IMR-90 (cell line): ENCODE measurements at regions not wholly inside any gene's neighbourhood (a gene's known extent, or its start where the extent isn't known, plus 50 kb on each side); places are given as distances from the start of the nearest gene placed in this dataset.

Source experiments
- BHLHE40 ChIP-seq: fragments of 150-350 bp; IDR thresholded peaks from 2 replicates; pipeline ENCODE4 v1.6.1; 2016; ENCODE audit warnings: mild to moderate bottlenecking, low read depth, low read length
- CEBPB ChIP-seq: IDR thresholded peaks from 2 replicates; pipeline ENCODE4 v1.6.1; 2012; ENCODE audit warnings: low read depth, low read length, improper control_type of control experiment
- ELK1 ChIP-seq: fragments of 150-350 bp; IDR thresholded peaks from 2 replicates; pipeline ENCODE4 v1.6.1; 2016; ENCODE audit warnings: low read depth, mild to moderate bottlenecking, low read length, moderate library complexity, borderline replicate concordance
- FOS ChIP-seq: fragments of 150-350 bp; IDR thresholded peaks from 2 replicates; pipeline ENCODE4 v1.6.1; 2016; ENCODE audit warnings: low read depth, low read length
- MXI1 ChIP-seq: IDR thresholded peaks from 2 replicates; pipeline ENCODE4 v1.6.1; 2012; ENCODE audit warnings: low read depth, mild to moderate bottlenecking, low read length, moderate library complexity, borderline replicate concordance
- POLR2A ChIP-seq: IDR thresholded peaks from 2 replicates; pipeline ENCODE4 v1.6.1; 2012; ENCODE audit warnings: mild to moderate bottlenecking, low read depth, low read length
- RAD21 ChIP-seq: IDR thresholded peaks from 2 replicates; pipeline ENCODE4 v1.6.1; 2012; ENCODE audit warnings: low read length, improper control_type of control experiment
- RCOR1 ChIP-seq: IDR thresholded peaks from 2 replicates; pipeline ENCODE4 v1.6.1; 2012; ENCODE audit warnings: mild to moderate bottlenecking, low read length, improper control_type of control experiment; ENCODE audit not compliant: insufficient replicate concordance
- RFX5 ChIP-seq: IDR thresholded peaks from 2 replicates; pipeline ENCODE4 v1.8.0; 2012; ENCODE audit warnings: low read depth, mild to moderate bottlenecking, low read length, moderate library complexity
- SMC3 ChIP-seq: fragments of 150-350 bp; IDR thresholded peaks from 2 replicates; pipeline ENCODE4 v1.6.1; 2016; ENCODE audit warnings: low read depth, mild to moderate bottlenecking, antibody characterized with exemption, low read length, moderate library complexity
- TF ChIP-seq, protein P1 (sequence below): conservative IDR thresholded peaks from 2 replicates; pipeline ENCODE4 v1.5.1; 2012; ENCODE audit warnings: mild to moderate bottlenecking, low read depth, low read length, improper control_type of control experiment
- TF ChIP-seq, protein P2 (sequence below): fragments of 150-350 bp; IDR thresholded peaks from 2 replicates; pipeline ENCODE4 v1.6.1; 2017; ENCODE audit warnings: mild to moderate bottlenecking, antibody characterized with exemption, low read length, low read depth

DNA sequence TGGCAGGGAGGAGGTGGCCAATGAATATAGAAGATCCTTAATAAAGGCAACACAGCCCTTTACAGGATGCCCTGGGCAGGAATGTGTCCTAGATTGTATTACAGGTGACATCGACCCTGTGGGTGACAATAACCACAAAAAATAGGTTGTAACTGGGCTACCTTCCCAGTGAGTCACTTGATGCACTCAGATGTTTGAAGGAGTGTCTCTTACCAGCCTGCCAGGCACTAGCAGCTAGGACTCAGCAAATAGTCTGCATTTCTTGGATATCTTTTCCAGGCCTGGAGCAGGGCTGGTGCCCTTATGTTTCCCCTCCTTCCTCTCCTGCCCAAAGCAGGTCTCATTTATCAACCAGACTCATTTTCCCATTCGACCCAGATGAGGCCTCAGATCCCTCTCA, 50.9 kb upstream of the TMEM164 start:
- no peak for TF ChIP-seq POLR2A
- no peak for TF ChIP-seq SMC3
- TF ChIP-seq MXI1, result no peak
- TF ChIP-seq, protein P1, sequence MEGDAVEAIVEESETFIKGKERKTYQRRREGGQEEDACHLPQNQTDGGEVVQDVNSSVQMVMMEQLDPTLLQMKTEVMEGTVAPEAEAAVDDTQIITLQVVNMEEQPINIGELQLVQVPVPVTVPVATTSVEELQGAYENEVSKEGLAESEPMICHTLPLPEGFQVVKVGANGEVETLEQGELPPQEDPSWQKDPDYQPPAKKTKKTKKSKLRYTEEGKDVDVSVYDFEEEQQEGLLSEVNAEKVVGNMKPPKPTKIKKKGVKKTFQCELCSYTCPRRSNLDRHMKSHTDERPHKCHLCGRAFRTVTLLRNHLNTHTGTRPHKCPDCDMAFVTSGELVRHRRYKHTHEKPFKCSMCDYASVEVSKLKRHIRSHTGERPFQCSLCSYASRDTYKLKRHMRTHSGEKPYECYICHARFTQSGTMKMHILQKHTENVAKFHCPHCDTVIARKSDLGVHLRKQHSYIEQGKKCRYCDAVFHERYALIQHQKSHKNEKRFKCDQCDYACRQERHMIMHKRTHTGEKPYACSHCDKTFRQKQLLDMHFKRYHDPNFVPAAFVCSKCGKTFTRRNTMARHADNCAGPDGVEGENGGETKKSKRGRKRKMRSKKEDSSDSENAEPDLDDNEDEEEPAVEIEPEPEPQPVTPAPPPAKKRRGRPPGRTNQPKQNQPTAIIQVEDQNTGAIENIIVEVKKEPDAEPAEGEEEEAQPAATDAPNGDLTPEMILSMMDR, result no peak
- TF ChIP-seq, protein P2, sequence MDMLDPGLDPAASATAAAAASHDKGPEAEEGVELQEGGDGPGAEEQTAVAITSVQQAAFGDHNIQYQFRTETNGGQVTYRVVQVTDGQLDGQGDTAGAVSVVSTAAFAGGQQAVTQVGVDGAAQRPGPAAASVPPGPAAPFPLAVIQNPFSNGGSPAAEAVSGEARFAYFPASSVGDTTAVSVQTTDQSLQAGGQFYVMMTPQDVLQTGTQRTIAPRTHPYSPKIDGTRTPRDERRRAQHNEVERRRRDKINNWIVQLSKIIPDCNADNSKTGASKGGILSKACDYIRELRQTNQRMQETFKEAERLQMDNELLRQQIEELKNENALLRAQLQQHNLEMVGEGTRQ, result no peak
- TF ChIP-seq RFX5, result no peak
- no peak for TF ChIP-seq CEBPB
- no peak for TF ChIP-seq RAD21
- no peak for TF ChIP-seq BHLHE40
- no peak for TF ChIP-seq RCOR1
- no peak for TF ChIP-seq FOS
- no peak for TF ChIP-seq ELK1
